NCI-H2196 treated with DMSO at 0.1 percent for 48 hours (cell line): ENCODE measurements at regions not wholly inside any gene's neighbourhood (a gene's known extent, or its start where the extent isn't known, plus 50 kb on each side); places are given as distances from the start of the nearest gene placed in this dataset.
"Not testable (repeated sequence)": the region's sequence is repeated elsewhere in the genome, so short reads cannot be mapped to it uniquely, and the experiment has no call there.

Experiments
- DNase-seq: peaks from one replicate; lab custom pipeline; 2025; ENCODE audit not compliant: unreplicated experiment; lab: John Stamatoyannopoulos, UW

GRCh38 chr17:30689266-30690000 is 135.1 kb downstream of the CRLF3 start:
- DNase-seq: not testable (repeated sequence)

GRCh38 chr17:30686538-30687479 is 137.7 kb downstream of the CRLF3 start:
- DNase-seq: not testable (repeated sequence)

- DNase-seq: not testable (repeated sequence)
Observed at GRCh38 chr17:30682280-30682679, 142.2 kb downstream of the CRLF3 start.

GRCh38 chr17:30680681-30681080 is 143.8 kb downstream of the CRLF3 start:
- DNase-seq: not testable (repeated sequence)

- no peak for DNase-seq
Observed at GRCh38 chr17:30677550-30678249, 146.8 kb downstream of the CRLF3 start.

- not testable (repeated sequence) for DNase-seq
Observed at GRCh38 chr17:30675777-30676492, 148.6 kb downstream of the CRLF3 start.

- not testable (repeated sequence) for DNase-seq
Observed at GRCh38 chr17:30669217-30669649, 155.3 kb downstream of the CRLF3 start.

GRCh38 chr17:30668360-30669181 is 155.9 kb downstream of the CRLF3 start:
- DNase-seq: not testable (repeated sequence)

DNA sequence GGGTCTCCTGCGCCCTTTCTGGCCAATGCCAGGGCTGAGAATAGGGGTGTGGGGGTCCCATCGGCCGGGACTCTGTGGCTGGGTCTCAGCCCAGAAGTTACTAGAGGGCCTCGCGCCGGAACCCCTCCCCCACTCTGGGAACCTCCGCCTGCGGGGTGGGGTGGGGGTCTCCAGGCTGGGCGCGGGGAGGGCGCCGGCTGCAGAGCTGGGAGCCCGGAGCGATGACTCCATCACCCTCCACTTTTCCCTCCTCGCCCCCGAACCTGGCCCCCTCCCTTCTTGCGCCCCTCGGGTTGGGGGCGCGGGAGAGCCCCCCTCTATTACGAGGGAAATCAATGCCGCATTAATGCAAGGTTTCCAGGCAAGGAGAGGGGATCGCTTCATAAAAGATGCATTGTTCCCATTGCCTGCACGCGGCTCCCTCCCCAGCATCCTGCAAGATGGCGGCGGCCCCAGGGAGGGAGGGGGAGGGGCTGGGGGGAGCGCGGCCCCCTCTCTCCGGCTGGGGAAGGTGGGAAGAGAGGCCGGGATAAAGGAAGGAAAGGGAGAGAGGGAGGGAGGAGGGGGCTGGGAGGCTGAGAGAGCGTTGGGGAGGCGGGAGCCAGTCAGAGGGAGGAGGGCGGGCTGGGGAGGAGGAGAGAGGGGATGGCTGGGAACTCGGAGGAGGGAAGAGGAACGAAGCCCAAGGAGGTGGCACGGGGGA is 156.7 kb downstream of the CRLF3 start:
- DNase-seq: not testable (repeated sequence)

DNA sequence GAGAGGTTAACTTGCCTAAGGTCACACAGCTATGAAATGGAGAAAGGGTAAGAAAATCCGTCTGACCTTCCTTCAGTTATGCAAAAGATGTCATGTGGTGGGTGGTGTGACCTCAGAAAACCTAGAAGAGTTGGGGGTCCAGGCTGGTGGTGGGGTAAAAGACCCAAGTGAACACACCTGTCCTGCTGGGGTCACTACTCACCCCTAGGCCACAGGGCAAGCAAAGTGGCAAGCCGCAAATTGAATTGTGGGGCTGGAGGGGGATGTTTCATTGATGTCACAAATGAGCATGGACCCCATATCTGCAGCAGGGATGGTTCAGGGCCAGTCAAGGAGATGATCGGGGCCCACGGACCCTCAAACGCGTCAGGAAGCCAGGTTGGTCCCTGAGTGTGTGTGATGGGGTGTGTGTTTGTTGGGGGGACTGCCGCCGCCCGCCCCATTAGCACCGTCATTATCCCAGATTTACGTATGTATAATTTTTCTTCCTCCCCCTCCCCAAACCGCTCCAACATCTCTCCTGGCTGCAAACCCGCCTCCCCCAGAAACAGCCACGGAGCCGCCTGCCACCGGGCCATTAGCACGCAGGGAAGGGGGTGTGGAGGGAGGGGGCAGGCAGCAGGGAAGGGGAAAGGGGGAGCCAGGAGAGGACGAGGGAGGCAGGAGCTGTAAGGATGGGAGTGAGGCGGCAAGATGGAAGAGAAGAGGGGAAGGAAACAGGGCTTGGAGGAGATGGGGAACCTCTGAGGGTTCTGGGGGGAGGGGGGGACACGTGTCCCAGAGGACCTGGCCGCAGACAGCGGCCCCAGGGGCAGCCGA is 157.4 kb downstream of the CRLF3 start:
- DNase-seq: not testable (repeated sequence)

GRCh38 chr17:30663727-30664455 is 160.6 kb downstream of the CRLF3 start:
- not testable (repeated sequence) for DNase-seq

- not testable (repeated sequence) for DNase-seq
Observed at GRCh38 chr17:30657148-30657547, 167.3 kb downstream of the CRLF3 start.

DNA sequence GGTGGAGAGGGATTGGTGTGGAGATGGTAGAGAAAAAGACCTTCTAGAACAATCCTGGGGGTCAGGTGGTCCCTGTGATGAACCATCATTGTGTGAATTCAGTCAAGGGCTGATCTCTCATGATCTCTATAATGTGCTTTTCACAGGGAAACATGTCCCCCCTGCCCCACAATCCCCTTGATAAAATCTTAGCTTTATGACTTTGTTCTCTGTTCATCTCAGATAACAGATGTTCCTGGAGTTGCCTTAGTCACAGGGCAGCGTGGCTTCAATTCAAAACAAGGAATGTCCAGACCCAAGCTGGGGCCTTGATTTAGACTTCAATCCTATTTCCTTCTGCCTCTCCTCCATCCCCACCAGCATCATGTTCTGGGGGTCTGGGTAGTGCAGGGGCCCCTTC is 171.5 kb downstream of the CRLF3 start:
- not testable (repeated sequence) for DNase-seq

GRCh38 chr17:30650149-30650548 is 172.9 kb downstream of the GOSR1 start:
- DNase-seq: not testable (repeated sequence)

DNA sequence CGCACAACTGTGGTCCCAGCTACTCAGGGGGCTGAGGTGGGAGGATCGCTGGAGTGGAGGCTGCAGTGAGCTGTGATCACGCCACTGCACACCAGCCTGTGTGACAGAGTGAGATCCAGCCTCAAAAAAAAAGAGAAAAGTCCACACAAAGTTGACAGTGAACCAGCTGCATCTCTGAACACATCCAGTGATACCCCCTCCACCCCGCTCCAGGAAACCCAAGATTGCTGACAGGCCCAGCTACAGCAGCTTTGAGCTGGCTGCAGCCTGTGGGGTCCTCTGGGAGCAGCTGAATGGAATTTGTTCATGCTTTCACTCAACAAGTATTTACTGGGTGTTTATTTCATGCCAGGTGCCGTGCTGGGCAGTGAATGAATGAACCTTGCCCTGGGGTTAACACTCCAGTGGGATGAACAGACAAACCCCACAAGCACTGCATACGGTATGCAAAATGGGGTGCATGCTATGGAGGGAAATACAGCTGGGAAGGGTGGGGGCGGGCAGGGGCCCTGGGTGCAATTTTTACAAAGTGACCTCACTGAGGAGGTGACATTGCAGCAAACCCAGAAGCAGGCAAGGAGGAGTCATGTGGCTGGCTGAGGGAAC is 170.9 kb downstream of the GOSR1 start:
- not testable (repeated sequence) for DNase-seq

DNA sequence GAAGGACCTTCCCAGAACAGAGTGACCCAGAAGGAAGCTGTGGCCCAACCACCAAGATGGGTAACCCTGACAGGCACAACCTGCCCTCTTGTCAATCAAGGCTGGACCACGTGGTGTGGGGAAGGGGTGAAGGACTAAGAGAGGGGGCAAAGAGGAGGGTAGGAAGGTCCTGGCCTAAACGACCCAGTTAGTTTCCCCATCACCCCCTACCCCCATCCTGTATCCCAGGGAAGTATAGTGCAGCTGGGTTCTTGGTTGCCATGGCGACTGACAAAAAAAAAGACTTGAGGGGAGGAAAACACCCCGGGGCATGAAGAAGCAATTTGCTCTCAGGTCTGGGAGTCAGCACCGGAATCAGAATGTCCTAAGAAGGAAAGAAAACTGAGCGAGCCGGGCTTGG is 168.7 kb downstream of the GOSR1 start:
- not testable (repeated sequence) for DNase-seq

DNA sequence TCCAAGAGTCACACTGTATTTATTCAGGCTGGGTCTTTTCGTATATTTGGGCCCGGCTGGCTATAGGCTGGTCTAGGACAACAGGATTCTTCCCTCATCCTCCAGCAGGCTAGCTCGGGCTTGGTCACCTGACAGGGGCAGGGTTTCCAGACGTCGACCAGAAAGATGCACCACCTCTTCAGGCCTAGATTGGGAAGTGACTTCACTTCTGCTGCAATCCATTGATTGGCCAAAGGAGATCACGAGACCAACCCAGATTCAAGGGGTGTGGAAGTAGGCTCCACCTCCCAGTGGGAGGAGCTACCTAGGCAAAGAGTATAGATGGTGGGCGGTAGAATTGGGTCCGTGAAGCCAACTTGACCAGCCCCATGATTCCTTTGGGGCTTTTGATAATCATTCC is 167.5 kb downstream of the GOSR1 start:
- DNase-seq: not testable (repeated sequence)
